ENCODE measurements at regions not wholly inside any gene's neighbourhood (a gene's known extent, or its start where the extent isn't known, plus 50 kb on each side); places are given as distances from the start of the nearest gene placed in this dataset.

DNA sequence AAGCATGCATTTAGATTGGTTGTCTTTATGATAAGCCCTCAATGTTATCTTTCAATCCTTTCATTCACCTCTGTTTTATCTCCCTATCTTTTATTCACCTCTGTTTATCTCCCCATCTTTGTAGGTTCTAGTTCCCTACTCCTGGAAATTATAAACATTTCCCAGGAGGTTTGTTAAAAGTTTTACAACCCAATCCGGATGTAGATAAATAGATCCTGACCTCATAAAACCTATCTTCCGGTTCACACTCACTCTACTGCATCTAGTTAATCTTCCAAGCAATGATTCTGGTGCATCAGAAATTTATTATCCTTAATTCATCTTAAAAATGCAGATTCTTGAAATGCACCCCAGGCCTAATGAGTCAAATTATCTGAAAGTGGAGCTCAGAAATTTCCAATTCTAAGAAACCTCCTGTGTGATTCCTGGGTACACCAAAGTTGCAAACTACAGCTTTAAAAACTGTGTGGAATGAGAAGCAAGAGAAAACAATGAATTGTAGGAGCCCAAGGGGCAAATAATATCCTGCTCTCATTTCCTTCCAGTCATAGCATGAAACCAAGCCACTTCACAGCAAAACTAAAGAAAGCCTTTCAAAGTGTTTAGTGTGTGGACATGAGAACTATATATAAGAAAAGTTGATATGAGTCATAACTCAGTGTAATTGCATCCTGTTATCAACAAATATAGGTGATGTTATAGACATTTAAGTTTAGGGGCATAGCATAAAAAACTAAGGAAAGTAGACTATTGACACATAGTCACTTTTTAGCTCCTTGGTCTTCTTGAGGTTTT lies 51.1 kb upstream of the UGT8 start:
- Histone ChIP-seq H3K27me3 (ENCODE audit: insufficient read depth, low read length) (no peaks in the 10 kb centered on the region), H3K4me3 (ENCODE audit: low read length) (no peak overlapping the region), H2AFZ (ENCODE audit: low read depth, low read length) (no peak overlapping the region), H3K36me3 (ENCODE audit: insufficient read depth, low read length) (no peaks in the 10 kb centered on the region), H3K9me3 (ENCODE audit: low read length) (no peaks in the 10 kb centered on the region), H3K4me1 (ENCODE audit: insufficient read depth, low read length) (no peaks in the 10 kb centered on the region)
